NCI-H1105 treated with DMSO at 0.1 percent for 48 hours (cell line): ENCODE measurements at regions not wholly inside any gene's neighbourhood (a gene's known extent, or its start where the extent isn't known, plus 50 kb on each side); places are given as distances from the start of the nearest gene placed in this dataset.

ENCODE experiments used
- DNase-seq: peaks from one replicate; lab custom pipeline; 2025; lab: John Stamatoyannopoulos, UW

- DNase-seq: no peak
Measured at GRCh38 chr10:30118590-30118989, 59.2 kb upstream of the JCAD start.

- no peak for DNase-seq
Measured at GRCh38 chr10:30117812-30118501, 58.6 kb upstream of the JCAD start.

GRCh38 chr10:30116041-30116491, 56.7 kb upstream of the JCAD start:
- no peak for DNase-seq

- DNase-seq: no peak
Measured at GRCh38 chr10:30115626-30115940, 56.2 kb upstream of the JCAD start.

- no peak for DNase-seq
Measured at GRCh38 chr10:30114881-30115625, 55.7 kb upstream of the JCAD start.

GRCh38 chr10:30114401-30114800, 55.0 kb upstream of the JCAD start:
- no peak for DNase-seq

GRCh38 chr10:30111340-30112022, 52.1 kb upstream of the JCAD start:
- DNase-seq: no peak
